Right lobe of liver (tissue), 6 donors: ENCODE measurements at regions not wholly inside any gene's neighbourhood (a gene's known extent, or its start where the extent isn't known, plus 50 kb on each side); places are given as distances from the start of the nearest gene placed in this dataset.
"Not testable (repeated sequence)": the region's sequence is repeated elsewhere in the genome, so short reads cannot be mapped to it uniquely, and the experiment has no call there.

ENCODE experiments used
- ATAC-seq, 4 donors: fragments of 200-7000 bp; cut with Tn5 transposase; one replicate each; pipeline ENCODE4 v1.9.1; 2020; ENCODE audit warnings: mild to moderate bottlenecking in 4 of 4, moderate library complexity in 4 of 4
- DNase-seq, 3 donors: peaks; one replicate each; pipeline ENCODE4 v3.0.0-alpha.2; 2020
- H3K27ac ChIP-seq, 3 donors: fragments of 200-600 bp; one replicate each; pipeline ENCODE4 v1.8.0; 2022
- H3K27me3 ChIP-seq, 2 donors: fragments of 200-600 bp; one replicate each; pipeline ENCODE4 v1.8.0; 2022
- H3K36me3 ChIP-seq, 4 donors: fragments of 200-600 bp; sonication (generic) in 1 of 4; one replicate each; pipeline versions ENCODE4 v1.5.1 to v1.8.0; 2017 to 2022; ENCODE audit warnings: control low read depth in 1 of 4
- H3K4me1 ChIP-seq, 4 donors: fragments of 200-600 bp; sonication (generic) in 1 of 4; one replicate each; pipeline versions ENCODE4 v1.5.1 to v1.8.0; 2017 to 2022; ENCODE audit warnings: control low read depth in 1 of 4
- H3K4me3 ChIP-seq, 3 donors: fragments of 200-600 bp; one replicate each; pipeline ENCODE4 v1.8.0; 2022
- H3K9me3 ChIP-seq, 4 donors: fragments of 200-600 bp; sonication (generic) in 1 of 4; one replicate each; pipeline versions ENCODE4 v1.5.1 to v1.8.0; 2017 to 2022; ENCODE audit warnings: control low read depth in 1 of 4
- CTCF ChIP-seq, 4 donors: fragments of 200-600 bp in 3 of 4; fragments of 450-650 bp in 1 of 4; IDR thresholded peaks; one replicate each; pipeline versions ENCODE4 v1.5.1 to v1.8.0; 2016 to 2022; ENCODE audit warnings: antibody characterized with exemption in 4 of 4, mild to moderate bottlenecking in 2 of 4
- POLR2A ChIP-seq: fragments of 450-650 bp; IDR thresholded peaks from one replicate; pipeline ENCODE4 v1.6.1; 2017; ENCODE audit warnings: antibody characterized with exemption, mild to moderate bottlenecking
- WGBS: methylation state at CpG from one replicate; pipeline ENCODE4 v1.1.6; 2018; ENCODE audit warnings: low coverage, low lambda C conversion rate; ENCODE audit not compliant: insufficient coverage; ENCODE audit errors: missing lambda C conversion rate; 5-methylcytosine and 5-hydroxymethylcytosine counted together
- intact Hi-C, 2 donors: fragments of 100-400 bp; cut with DNase I; formaldehyde crosslinking; loops; one replicate each; pipeline versions ENCODE4 v1.11.2 to v1.14.1; 2022
- donor health status: DM: no; HTN: yes; CAD: no.
- donor health status: DM: no; HTN: no; CAD: no.
- donor health status: DM: no; HTN: no; CAD: no.
- donor health status: DM: no; HTN: yes; CAD: no.
- donor health status: DM: no; HTN: yes; CAD: no.

GRCh38 chr6:62980093-62980492 is 231.2 kb upstream of the FKBP1C start:
- Histone ChIP-seq H3K27me3 (no peaks in the 10 kb centered on the region), H3K4me3 (no peak overlapping the region), H3K27ac (no peak overlapping the region), H3K9me3 (no peaks in the 10 kb centered on the region), H3K36me3 (no peaks in the 10 kb centered on the region), H3K4me1 (no peaks in the 10 kb centered on the region)
- TF ChIP-seq CTCF (IDR thresholded peaks at IDR 0.05) (no peak), POLR2A (no peak)
- DNase-seq: no peak
- intact Hi-C loops: no loop called here
- WGBS: 34% methylated on average over 2 of the region's 2 CpGs
- ATAC-seq: no peak

- H3K4me3 ChIP-seq: no peak overlapping the region
- ATAC-seq (no peak), DNase-seq (no peak)
- TF ChIP-seq POLR2A (no peak), CTCF (IDR thresholded peaks at IDR 0.05) (no peak)
- no peaks in the 10 kb centered on the region for H3K4me1 ChIP-seq
- H3K36me3 ChIP-seq: no peaks in the 10 kb centered on the region
- intact Hi-C loops: no loop called here
- no peaks in the 10 kb centered on the region for H3K27me3 ChIP-seq
- H3K27ac ChIP-seq: no peak overlapping the region
- H3K9me3 ChIP-seq: no peaks in the 10 kb centered on the region
These were observed 230.5 kb upstream of the FKBP1C start for GRCh38 chr6:62980724-62981123.

- no peak overlapping the region for H3K27ac ChIP-seq
- no peaks in the 10 kb centered on the region for H3K36me3 ChIP-seq
- intact Hi-C loops: no loop called here
- DNase-seq (no peak), ATAC-seq (no peak)
- H3K27me3 ChIP-seq: no peaks in the 10 kb centered on the region
- H3K4me1 ChIP-seq: no peaks in the 10 kb centered on the region
- TF ChIP-seq CTCF (IDR thresholded peaks at IDR 0.05): no peak
- no peak for TF ChIP-seq POLR2A
- H3K4me3 ChIP-seq: no peak overlapping the region
- 21% methylated on average over 2 of the region's 2 CpGs for WGBS
- no peaks in the 10 kb centered on the region for H3K9me3 ChIP-seq
These were observed 228.3 kb upstream of the FKBP1C start for GRCh38 chr6:62982951-62983350.

- H3K36me3 ChIP-seq, H3K27ac ChIP-seq, DNase-seq, H3K4me1 ChIP-seq, H3K9me3 ChIP-seq, ATAC-seq, H3K4me3 ChIP-seq, H3K27me3 ChIP-seq, intact Hi-C loops: not testable (repeated sequence)
- WGBS: 46% methylated on average over 4 of the region's 4 CpGs
These were observed 219.6 kb upstream of the FKBP1C start for GRCh38 chr6:62991696-62992095.

- intact Hi-C loops: no loop called here
These were observed 217.3 kb upstream of the FKBP1C start for GRCh38 chr6:62993951-62994350.

More at GRCh38 chr6:62993951-62994350, 217.3 kb upstream of the FKBP1C start:
- Histone ChIP-seq H3K36me3 (no peaks in the 10 kb centered on the region), H3K4me1 (no peaks in the 10 kb centered on the region), H3K27me3 (no peaks in the 10 kb centered on the region), H3K27ac (no peak overlapping the region), H3K4me3 (no peak overlapping the region), H3K9me3 (no peaks in the 10 kb centered on the region)
- no peak for TF ChIP-seq POLR2A
- TF ChIP-seq CTCF (IDR thresholded peaks at IDR 0.05): no peak
- ATAC-seq: no peak
- DNase-seq: no peak
